Panc1 (cell line): ENCODE measurements at regions not wholly inside any gene's neighbourhood (a gene's known extent, or its start where the extent isn't known, plus 50 kb on each side); places are given as distances from the start of the nearest gene placed in this dataset.

Source experiments
- CTCF ChIP-seq: fragments of 450-650 bp; IDR thresholded peaks from 2 replicates; pipeline ENCODE4 v1.5.1; 2017; ENCODE audit warnings: mild to moderate bottlenecking
- POLR2AphosphoS5 ChIP-seq: IDR thresholded peaks from 2 replicates; pipeline ENCODE4 v1.6.1; 2012; ENCODE audit warnings: mild to moderate bottlenecking, low read depth, low read length, moderate library complexity
- REST ChIP-seq, 2 experiments: IDR thresholded peaks; 2 replicates each; pipeline ENCODE4 v1.6.1; 2011 to 2012; ENCODE audit warnings: low read depth in 2 of 2, control low read depth in 1 of 2, low read length in 1 of 2, mild to moderate bottlenecking in 1 of 2, moderate library complexity in 1 of 2; ENCODE audit not compliant: insufficient read depth in 1 of 2
- TCF7L2 ChIP-seq: IDR thresholded peaks from 2 replicates; pipeline ENCODE4 v1.6.1; 2011; ENCODE audit warnings: mild to moderate bottlenecking, low read depth, low read length, inconsistent platforms

- TF ChIP-seq CTCF = no peak
- no peak for TF ChIP-seq POLR2AphosphoS5
- TF ChIP-seq REST (IDR thresholded peaks at IDR 0.05; ENCODE audit: insufficient read depth in 1 of 2, low read depth in 2 of 2, low read length in 1 of 2) = no peak
- TF ChIP-seq TCF7L2 = no peak
Measured at GRCh38 chr13:50132904-50133357, 117.7 kb downstream of the KCNRG start.
